SK-N-SH (cell line): ENCODE measurements at regions not wholly inside any gene's neighbourhood (a gene's known extent, or its start where the extent isn't known, plus 50 kb on each side); places are given as distances from the start of the nearest gene placed in this dataset.

Source experiments
- CHD2 ChIP-seq: fragments of 150-350 bp; IDR thresholded peaks from 2 replicates; pipeline ENCODE4 v1.6.1; 2018; ENCODE audit warnings: low read length; ENCODE audit not compliant: partially characterized antibody
- CTCF ChIP-seq: fragments of 200-600 bp; sonication (generic); IDR thresholded peaks from 2 replicates; pipeline ENCODE4 v1.6.1; 2017; ENCODE audit warnings: antibody characterized with exemption, mild to moderate bottlenecking, moderate library complexity
- MEF2A ChIP-seq: IDR thresholded peaks from 2 replicates; pipeline ENCODE4 v1.4.0; 2012; ENCODE audit warnings: low read depth, borderline replicate concordance

GRCh38 chr2:239531456-239532241 is 130.8 kb upstream of the HDAC4 start:
- no peak for TF ChIP-seq CTCF
- no peak for TF ChIP-seq CHD2
- TF ChIP-seq MEF2A = no peak
